DOHH2 (cell line): ENCODE measurements at regions not wholly inside any gene's neighbourhood (a gene's known extent, or its start where the extent isn't known, plus 50 kb on each side); places are given as distances from the start of the nearest gene placed in this dataset.

Source experiments
- EZH2phosphoT487 ChIP-seq: fragments of 200-600 bp; sonication (generic); IDR thresholded peaks from 2 replicates; pipeline ENCODE4 v1.6.1; 2017; ENCODE audit warnings: borderline replicate concordance, mild to moderate bottlenecking, antibody characterized with exemption, low read length, moderate library complexity, mixed read lengths
- TF ChIP-seq, protein P1 (sequence below): fragments of 200-600 bp; sonication (generic); IDR thresholded peaks from one replicate; pipeline ENCODE4 v1.5.1; 2014; ENCODE audit warnings: antibody characterized with exemption, mild to moderate bottlenecking, low read depth, low read length; ENCODE audit not compliant: poor library complexity, severe bottlenecking

DNA sequence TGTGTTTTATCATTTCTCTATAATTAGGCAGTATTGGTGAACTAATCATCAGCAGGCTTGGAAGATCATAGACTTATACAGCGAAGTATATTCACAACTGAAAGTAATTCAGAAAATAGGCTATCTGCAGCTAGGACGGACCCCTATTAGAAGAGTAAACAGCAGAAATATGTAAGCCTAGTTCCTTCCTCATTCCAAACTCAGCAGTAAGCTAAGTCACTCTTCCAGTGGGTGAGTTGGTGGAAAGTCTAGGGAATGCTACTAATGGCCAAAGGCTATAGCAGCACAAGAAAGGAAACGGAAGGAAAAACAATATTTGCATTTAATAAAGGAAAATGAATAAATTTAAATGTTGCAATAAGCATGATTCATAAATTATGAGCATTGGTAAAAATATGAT lies 918.1 kb upstream of the TMPRSS15 start:
- TF ChIP-seq, protein P1, sequence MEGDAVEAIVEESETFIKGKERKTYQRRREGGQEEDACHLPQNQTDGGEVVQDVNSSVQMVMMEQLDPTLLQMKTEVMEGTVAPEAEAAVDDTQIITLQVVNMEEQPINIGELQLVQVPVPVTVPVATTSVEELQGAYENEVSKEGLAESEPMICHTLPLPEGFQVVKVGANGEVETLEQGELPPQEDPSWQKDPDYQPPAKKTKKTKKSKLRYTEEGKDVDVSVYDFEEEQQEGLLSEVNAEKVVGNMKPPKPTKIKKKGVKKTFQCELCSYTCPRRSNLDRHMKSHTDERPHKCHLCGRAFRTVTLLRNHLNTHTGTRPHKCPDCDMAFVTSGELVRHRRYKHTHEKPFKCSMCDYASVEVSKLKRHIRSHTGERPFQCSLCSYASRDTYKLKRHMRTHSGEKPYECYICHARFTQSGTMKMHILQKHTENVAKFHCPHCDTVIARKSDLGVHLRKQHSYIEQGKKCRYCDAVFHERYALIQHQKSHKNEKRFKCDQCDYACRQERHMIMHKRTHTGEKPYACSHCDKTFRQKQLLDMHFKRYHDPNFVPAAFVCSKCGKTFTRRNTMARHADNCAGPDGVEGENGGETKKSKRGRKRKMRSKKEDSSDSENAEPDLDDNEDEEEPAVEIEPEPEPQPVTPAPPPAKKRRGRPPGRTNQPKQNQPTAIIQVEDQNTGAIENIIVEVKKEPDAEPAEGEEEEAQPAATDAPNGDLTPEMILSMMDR: no peak
- TF ChIP-seq EZH2phosphoT487: no peak
